Left ventricle myocardium inferior (tissue), 1 donor: ENCODE measurements at regions not wholly inside any gene's neighbourhood (a gene's known extent, or its start where the extent isn't known, plus 50 kb on each side); places are given as distances from the start of the nearest gene placed in this dataset.
"Not testable (repeated sequence)": the region's sequence is repeated elsewhere in the genome, so short reads cannot be mapped to it uniquely, and the experiment has no call there.

Experiments used
- DNase-seq: peaks from one replicate; pipeline ENCODE4 v3.0.0-alpha.2; 2020
- H3K27ac ChIP-seq: fragments of 200-600 bp; replicated peaks from 2 replicates; pipeline ENCODE4 v1.8.0; 2021
- H3K27me3 ChIP-seq: fragments of 200-600 bp; 2 replicates; pipeline ENCODE4 v1.8.0; 2021; ENCODE audit warnings: low read depth
- H3K36me3 ChIP-seq: fragments of 200-600 bp; 2 replicates; pipeline ENCODE4 v1.8.0; 2021
- H3K4me1 ChIP-seq: fragments of 200-600 bp; 2 replicates; pipeline ENCODE4 v1.8.0; 2021
- H3K4me3 ChIP-seq: fragments of 200-600 bp; 2 replicates; pipeline ENCODE4 v1.8.0; 2021; ENCODE audit warnings: mild to moderate bottlenecking, moderate library complexity
- H3K9me3 ChIP-seq: fragments of 200-600 bp; replicated peaks from 2 replicates; pipeline ENCODE4 v1.8.0; 2021
- CTCF ChIP-seq: fragments of 200-600 bp; IDR thresholded peaks from 2 replicates; pipeline ENCODE4 v1.8.0; 2021; ENCODE audit warnings: antibody characterized with exemption, mild to moderate bottlenecking, borderline replicate concordance
- intact Hi-C: fragments of 100-400 bp; cut with micrococcal nuclease; formaldehyde crosslinking; loops from one replicate; pipeline ENCODE4 v1.11.0; 2022
- donor health status: DM: no; HTN: yes; CAD: no; lungs with severe emphysema.

DNA sequence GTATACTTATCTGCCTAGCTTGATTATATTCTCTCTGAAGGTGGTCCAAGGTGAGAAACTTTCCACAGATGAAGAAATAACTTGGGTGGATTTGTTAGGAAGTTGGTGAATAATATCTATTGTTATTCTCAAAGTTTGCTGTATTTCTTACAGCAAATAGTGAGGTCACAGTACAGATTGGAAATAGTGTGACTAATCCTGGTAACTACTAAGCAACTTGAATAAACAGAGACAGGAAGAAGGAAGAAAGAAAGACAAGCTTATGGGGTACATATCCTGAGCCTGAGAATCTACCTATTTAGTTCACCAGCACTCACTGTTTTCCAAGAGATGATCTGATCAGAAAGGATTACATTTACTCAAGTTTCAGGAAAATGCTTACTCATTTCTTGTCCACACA, 1416.1 kb downstream of the RPA4 start:
- Histone ChIP-seq H3K36me3 (no peaks in the 10 kb centered on the region), H3K4me3 (no peak overlapping the region), H3K27ac (no peak overlapping the region), H3K27me3 (no peaks in the 10 kb centered on the region), H3K4me1 (no peaks in the 10 kb centered on the region), H3K9me3 (no peaks in the 10 kb centered on the region)
- intact Hi-C loops = no loop called here
- no peak for DNase-seq
- no peak for TF ChIP-seq CTCF

DNA sequence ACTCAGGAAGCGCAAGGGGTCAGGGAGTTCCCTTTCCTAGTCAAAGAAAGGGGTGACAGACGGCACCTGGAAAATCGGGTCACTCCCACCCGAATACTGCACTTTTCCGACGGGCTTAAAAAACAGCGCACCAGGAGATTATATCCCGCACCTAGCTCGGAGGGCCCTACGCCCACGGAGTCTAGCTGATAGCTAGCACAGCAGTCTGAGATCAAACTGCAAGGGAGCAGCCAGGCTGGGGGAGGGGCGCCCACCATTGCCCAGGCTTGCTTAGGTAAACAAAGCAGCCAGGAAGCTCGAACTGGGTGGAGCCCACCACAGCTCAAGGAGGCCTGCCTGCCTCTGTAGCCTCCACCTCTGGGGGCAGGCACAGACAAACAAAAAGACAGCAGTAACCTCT, 1416.8 kb downstream of the RPA4 start:
- H3K27ac ChIP-seq, intact Hi-C loops, H3K4me3 ChIP-seq, H3K9me3 ChIP-seq, H3K4me1 ChIP-seq, H3K27me3 ChIP-seq, H3K36me3 ChIP-seq, DNase-seq: not testable (repeated sequence)

DNA sequence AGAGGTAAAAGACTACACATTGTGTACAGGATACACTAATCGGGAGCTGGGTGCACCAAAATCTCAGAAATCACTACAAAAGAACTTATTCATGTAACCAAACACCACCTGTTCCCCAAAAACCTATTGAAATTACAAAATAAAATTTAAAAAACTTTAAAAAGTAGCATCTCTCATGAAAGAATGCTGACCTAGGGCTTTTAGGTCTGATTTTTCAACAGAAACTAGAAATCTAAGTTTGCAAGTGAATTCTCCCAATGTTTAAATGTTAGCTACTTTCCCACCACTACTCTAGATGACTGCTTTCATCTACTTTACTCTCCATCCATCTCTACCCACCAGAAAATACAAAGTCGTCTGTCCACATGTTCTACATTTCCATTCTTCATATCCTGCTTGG, 1447.7 kb downstream of the RPA4 start:
- Histone ChIP-seq H3K36me3 (no peaks in the 10 kb centered on the region), H3K27me3 (no peaks in the 10 kb centered on the region), H3K4me3 (no peak overlapping the region), H3K4me1 (no peaks in the 10 kb centered on the region), H3K27ac (no peak overlapping the region), H3K9me3 (no peaks in the 10 kb centered on the region)
- TF ChIP-seq CTCF = no peak
- intact Hi-C loops = no loop called here
- no peak for DNase-seq

- Histone ChIP-seq H3K4me1 (no peaks in the 10 kb centered on the region), H3K27me3 (no peaks in the 10 kb centered on the region), H3K27ac (no peak overlapping the region), H3K36me3 (no peaks in the 10 kb centered on the region), H3K4me3 (no peak overlapping the region), H3K9me3 (peaks cover 9% of the 10 kb centered on the region)
- DNase-seq = no peak
- intact Hi-C loops = no loop called here
- no peak for TF ChIP-seq CTCF
These were observed 1454.8 kb downstream of the RPA4 start for GRCh38 chrX:98338544-98338943.

DNA sequence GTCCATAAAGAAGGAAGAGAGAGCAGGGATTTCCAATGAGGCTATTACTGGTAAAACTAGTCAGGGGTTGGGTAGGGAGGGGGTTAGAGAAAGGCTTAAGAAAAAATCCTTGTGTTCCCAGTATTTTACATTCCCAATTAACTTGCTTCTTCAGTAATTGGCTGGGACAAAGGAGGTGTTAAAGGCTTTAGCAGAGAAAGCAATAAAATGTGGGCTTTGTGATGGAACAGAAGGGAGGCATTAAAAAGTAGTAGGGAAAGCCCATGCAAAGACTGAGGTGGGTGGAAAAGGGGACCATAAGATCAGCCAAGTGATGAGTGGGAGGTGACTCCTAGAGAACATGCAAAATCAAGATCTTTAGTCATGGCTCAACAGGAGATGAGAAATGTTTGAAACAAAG, 1467.2 kb downstream of the RPA4 start:
- no peak for DNase-seq
- H3K9me3 ChIP-seq = no peaks in the 10 kb centered on the region
- intact Hi-C loops = no loop called here
- no peaks in the 10 kb centered on the region for H3K4me1 ChIP-seq
- no peak for TF ChIP-seq CTCF
- H3K27ac ChIP-seq = no peak overlapping the region
- no peak overlapping the region for H3K4me3 ChIP-seq
- no peaks in the 10 kb centered on the region for H3K36me3 ChIP-seq
- H3K27me3 ChIP-seq = no peaks in the 10 kb centered on the region

DNA sequence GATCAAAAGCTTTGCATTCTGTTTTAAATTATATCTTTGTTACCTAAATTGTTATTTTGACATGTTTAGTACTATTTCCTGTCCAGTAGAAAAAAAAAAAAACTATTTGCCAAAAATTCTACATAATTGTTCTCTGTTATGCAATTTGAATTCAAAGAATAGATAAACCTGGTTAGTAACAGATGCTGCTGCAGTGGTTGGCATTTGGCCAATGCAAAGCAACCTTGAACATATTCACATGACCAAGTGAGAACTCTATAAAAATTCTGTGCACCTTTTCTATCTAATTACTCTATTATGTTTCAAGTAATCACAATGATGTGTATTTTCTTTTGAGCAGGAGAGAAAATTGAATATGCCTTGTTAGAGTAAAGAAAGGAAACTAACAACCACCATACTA, 1473.4 kb downstream of the RPA4 start:
- Histone ChIP-seq H3K27ac (no peak overlapping the region), H3K4me3 (no peak overlapping the region), H3K4me1 (no peaks in the 10 kb centered on the region), H3K9me3 (no peaks in the 10 kb centered on the region), H3K27me3 (no peaks in the 10 kb centered on the region), H3K36me3 (no peaks in the 10 kb centered on the region)
- TF ChIP-seq CTCF = no peak
- DNase-seq = no peak
- intact Hi-C loops = no loop called here
